ENCODE measurements at regions not wholly inside any gene's neighbourhood (a gene's known extent, or its start where the extent isn't known, plus 50 kb on each side); places are given as distances from the start of the nearest gene placed in this dataset.
"Not testable (repeated sequence)": the region's sequence is repeated elsewhere in the genome, so short reads cannot be mapped to it uniquely, and the experiment has no call there.

DNA sequence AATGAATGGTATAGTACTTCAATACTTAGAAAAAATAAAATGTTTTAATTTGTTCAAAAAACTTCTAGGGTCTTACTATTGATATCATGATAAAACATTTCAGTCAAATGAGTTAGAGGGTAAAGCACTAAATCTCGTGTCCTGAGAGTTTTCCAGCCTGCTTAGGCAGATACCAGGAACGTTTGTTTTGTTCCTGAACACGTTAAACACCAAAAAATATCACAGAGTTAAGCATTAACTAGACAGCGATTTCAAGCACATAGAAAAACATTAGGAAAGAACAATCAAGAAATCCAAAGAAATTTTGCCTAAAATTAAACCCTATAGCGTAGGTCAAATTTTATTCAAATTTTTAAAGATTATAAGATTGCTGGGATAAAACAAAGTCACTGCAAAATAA lies 204.6 kb upstream of the AGR3 start:
- DNase-seq (ENCODE audit: low read depth in 3 of 3): no peak

DNA sequence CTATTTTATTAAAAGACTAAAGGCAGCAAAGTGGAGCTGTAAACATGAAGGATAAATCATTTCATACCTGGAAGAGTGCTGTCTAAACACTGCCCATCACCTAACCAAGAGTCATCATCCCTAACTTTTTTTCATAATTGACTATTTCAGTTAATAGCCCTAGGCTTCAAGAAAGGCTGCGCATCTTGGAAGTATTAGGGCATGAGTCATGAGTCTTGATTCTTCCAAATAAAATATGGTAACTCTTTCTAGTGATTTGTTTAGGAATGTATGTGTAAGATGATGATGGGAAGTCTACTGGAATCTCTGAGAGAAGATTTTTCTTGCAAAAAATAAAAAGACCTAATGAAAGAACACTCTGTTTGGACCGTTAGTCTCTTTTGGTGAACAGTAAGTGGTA lies 207.7 kb upstream of the AHR start:
- DNase-seq (ENCODE audit: low read depth in 3 of 3): no peak

DNA sequence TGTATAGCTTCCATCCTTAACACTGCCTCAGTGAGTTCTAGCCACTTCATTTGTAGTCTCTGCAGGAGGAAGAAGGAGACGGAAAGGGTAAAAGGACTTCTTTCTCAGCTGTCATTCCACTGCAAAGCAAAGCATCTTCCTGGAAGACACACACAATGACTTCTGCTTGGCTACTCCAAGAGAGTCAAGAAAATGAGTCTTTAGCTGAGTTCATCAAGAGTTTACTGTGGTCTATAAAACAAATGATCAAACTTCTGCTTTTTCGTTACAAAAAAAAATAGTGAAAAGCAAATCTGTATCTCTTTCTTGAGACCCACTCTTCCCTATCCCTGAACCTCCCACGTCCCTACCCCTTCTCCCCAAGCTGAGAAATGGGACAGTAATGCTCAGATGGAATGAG lies 205.0 kb upstream of the AHR start:
- no peak for DNase-seq (ENCODE audit: low read depth in 3 of 3)

DNA sequence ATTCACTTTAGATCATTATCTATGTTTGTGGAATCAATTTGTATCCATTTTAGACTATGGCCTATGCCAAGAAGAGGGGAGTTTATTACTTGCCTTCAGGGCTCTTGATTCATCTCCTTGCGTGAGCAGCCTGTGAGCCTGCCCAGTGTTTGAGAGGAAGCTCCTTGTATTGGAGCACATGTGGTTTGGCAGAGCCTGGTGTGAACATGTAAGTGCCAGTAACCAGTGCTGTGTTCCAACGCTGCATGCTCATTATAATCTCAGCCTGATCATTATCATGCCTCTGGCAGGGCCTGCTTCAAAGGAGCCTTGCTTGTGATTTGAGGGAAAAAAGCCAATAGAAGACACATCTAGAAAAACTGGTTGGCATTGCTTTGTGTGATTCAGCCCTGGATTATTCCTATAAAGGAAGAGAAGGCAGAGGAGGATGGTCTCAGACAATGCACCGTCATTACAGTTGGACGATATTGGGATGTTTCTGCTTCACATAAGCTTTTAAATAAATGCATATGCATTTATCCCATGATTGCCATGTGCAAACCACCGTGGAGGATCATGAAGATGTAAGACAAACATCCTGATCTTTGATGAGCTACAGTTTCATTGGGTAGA lies 203.4 kb upstream of the AHR start:
- DNase-seq (ENCODE audit: low read depth in 3 of 3): no peak

DNA sequence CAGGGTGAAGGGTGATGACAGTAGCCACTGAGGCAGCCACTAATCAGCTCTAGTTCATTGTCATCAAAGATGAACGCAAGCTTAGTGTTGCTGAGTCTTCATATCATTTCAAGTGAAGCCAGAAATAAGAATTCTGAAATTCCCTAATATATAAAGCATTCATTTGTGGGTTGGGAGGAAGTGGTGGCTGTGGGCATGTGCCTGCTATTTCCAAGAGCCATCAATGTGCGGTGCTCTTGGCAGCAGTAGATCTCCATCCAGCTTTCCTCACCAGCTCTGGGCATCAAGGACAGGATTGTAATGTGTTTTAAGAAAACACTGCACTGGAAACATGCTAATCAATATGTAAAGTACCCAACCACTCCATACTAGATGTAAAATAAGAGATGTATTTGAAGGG lies 202.5 kb upstream of the AHR start:
- no peak for DNase-seq (ENCODE audit: low read depth in 3 of 3)

DNA sequence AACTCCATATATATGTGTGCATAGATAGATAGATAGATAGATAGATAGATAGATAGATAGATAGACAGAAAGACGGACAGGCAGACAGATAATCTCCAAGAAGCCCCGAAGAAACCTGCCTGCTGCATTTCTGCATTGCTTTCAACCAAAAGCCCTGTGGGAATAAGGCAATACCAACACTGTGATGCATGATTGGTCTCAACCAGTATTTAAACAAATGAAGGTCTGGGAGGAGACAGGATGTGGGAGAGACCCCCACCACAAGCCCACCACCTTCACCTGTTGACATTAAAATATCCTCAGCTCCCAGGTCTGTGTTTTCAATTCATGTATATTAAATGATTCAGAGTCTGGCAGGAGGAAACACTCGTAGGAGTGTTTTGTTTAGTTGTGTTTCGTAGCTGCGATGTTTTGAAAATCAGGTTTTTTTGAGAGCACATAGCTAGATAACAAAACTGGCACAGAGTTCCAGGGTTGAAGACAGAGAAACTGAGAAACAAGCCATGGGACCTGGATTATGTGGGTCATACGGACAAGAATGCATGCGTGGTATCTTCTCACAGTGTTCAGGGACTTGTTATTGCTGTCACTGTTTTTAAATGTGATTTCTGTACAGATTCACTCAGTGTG lies 200.7 kb upstream of the AHR start:
- no peak for DNase-seq (ENCODE audit: low read depth in 3 of 3)

DNA sequence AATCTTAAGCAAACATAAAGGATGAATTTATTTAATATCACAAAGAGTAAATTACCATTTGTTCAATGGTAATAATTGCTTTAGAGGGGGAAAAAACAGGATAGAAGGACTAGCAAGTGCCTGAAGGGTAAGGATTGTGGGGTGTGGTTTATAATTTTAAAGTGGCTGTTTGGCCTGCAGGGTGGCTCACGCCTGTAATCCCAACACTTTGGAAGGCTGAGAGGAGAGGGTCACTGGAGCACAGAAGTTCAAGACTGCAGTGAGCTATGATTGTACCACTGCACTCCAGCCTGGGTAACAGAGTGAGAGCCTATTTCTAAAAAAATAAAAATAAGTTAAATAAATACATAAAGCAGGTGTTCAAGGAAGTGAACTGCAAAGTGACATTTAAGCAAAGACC lies 199.9 kb upstream of the AHR start:
- no peak for DNase-seq (ENCODE audit: low read depth in 3 of 3)

DNA sequence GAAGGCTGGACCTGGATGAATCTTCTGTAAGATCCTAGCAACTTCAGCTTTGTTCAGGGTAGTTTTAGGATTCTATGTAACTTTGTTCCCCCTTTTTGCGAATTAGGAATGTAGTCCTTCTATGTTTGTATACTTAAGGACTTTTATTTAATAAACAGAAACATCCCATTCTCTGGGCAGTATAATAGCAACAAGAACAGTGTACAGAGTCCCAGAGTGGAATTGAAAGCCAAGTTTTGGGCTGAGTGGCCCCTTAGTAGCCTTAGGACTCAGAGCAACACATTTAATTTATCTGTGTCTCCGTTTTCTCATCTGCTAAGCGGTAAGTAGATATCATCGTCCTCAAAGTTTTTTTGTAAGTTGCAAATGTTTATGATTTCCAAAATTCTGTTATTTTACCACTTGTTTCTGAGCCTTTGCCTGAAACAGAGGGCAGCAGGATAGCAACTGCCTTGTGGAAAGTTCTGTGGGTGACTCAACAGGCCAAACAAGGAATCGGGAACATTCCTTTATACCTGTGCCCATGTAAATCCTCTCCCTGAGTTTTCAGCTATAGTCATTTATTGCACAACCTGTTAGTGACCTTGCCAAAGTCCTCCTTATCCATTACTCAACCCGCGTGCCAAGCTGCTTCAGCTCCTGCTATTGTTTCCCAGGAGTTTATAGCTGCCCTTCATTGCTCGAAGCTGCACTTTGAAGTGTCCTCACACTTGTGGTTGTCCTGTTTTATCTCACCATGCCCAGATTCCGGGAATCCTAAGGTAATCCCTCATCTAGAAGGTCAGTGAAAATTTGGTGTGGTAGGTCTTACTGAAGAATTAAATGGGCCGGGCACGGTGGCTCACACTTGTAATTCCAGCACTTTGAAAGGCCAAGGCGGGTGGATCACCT lies 199.1 kb upstream of the AHR start:
- no peak for DNase-seq (ENCODE audit: low read depth in 3 of 3)

DNA sequence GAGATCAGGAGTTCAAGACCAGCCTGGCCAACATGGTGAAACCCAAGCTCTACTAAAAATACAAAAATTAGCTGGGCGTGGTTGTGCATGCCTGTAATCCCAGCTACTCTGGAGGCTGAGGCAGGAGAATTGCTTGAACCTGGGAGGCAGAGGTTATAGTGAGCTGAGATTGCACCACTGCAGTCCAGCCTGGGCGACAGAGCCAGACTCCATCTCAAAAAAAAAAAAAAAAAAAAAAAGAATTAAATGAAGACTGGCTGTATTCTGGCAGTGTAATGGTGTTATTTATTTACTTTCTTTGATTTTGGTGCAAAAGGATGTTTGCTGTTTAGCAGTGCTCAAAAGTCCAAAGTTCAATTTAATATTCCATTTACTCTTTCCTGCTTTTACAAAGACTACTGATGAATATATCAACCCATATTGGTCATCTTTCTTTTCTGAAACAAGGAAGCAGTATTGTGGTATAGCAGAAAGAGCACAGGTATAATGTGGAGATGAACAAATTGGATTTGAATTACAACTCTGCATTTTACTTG lies 198.4 kb upstream of the AHR start:
- not testable (repeated sequence) for DNase-seq (ENCODE audit: low read depth in 3 of 3)

DNA sequence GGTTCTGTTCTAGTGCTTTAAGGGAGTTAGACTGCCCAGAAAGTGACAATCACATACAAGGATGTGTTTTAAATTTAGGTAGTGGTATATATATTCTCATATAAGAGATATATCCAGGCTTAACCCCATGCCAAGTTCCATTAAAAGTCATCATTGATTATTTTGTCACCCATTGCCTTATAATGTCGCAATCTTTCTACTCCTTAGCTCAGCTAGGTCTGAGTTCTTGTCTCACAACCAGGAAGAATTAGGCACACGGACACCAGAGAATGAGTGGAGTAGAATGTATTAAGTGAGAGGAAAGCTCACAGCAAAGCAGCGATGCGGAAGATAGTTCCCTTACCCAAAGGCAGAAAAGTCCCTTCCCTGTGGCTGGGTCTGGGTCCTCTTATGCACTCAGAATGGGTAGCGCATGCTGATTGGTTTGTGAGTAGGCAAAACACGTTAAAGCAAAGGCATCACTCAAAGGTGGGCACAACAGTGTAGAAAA lies 197.2 kb upstream of the AHR start:
- DNase-seq (ENCODE audit: low read depth in 3 of 3): no peak

DNA sequence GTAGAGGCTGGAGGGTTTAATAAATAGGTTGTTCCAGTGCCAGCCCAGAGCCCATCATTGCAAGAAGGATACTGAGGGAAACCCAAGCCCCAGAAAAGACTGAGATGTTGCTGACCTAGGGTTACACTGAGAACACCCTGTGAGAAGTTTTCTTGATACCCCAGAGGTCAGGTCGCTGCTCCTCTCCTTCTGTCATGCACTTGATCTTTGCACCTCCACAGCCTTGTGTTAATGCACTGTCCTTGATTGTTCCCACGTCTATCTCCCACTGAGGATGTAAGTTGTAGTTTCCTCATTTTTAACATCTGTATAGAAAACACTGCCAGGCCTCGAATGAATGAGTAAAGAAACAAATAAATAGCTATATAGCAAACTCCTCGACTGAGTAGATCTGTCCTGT lies 195.3 kb upstream of the AHR start:
- DNase-seq (ENCODE audit: low read depth in 3 of 3): no peak

DNA sequence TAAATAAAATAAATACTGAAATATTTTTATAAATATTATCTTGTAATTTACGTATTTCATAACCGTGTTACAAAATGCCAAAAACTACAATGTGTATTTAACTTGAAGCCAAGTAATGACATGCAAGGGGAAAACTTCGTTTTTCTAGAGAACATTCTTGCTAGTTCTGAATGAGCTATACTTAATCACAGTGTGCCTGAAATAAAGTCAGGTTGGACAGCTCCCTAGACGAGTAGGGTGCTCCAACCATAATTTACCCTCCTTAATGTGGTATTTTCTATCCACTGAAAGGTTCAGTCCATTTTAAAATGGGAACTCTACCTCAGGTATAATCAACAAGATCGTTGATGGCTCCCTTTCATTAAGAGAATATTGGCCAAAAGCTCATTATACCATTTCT lies 194.5 kb upstream of the AHR start:
- DNase-seq (ENCODE audit: low read depth in 3 of 3): no peak

DNA sequence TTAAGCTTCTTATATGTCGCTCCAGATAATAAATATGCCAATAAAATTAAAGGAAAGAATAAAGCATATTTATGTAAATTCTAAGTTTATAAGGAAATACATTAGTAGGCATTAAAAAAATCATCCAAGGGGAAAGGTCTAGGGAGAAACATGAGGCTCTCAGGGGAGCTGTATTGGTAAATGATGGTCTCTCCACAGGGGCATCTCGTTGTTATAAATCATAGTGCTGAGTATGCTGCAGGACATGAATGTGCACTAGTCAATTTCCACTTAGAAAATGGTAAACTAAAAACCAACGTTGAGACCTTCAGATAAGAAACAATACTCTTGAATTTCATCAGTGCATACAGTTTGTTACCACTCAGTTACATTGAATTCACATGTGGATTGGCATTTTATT lies 194.0 kb upstream of the AHR start:
- no peak for DNase-seq (ENCODE audit: low read depth in 3 of 3)

DNA sequence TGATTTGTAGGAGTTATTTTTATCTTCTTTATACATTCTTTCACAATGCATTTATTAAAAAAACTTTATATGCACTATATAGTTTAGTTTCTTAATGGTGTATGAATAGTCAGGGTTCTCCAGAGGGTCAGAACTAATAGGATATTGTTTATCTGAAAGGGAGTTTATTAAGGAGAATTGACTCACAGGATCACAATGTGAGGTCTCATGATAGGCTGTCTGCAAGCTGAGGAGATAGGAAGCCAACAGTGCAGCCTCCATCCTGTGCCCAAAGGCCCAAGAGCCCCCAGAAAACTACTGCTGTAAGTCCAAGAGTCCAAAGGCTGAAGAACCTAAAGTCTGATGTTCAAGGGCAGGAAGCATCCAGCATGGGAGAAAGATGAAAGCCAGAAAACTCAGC lies 192.8 kb upstream of the AHR start:
- DNase-seq (ENCODE audit: low read depth in 3 of 3): no peak

DNA sequence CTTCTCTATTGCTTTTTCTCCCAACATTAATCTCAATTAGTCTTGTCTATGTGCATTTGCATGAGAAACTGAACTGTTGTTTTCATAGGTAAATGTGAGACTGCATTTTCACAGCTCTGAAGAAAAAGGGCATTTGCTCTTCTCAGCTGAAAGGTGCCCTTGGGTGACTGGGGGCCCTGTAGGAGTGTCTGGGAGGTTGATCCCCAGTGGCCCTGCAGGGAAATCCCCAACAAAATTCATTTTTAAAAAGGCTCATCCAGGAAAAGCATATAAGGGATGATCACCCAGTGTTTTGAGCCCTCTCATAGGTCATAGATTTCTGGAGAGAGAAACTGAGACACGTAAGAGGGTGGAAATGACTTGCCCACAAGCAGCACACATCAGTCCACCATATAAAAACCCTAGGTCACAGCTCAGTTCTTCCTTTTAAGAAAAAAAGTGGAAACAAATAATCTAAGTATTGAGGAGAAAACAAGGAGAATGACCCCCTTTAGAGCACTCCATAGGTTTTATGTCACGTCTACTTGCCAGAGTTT lies 190.3 kb upstream of the AHR start:
- no peak for DNase-seq (ENCODE audit: low read depth in 3 of 3)

DNA sequence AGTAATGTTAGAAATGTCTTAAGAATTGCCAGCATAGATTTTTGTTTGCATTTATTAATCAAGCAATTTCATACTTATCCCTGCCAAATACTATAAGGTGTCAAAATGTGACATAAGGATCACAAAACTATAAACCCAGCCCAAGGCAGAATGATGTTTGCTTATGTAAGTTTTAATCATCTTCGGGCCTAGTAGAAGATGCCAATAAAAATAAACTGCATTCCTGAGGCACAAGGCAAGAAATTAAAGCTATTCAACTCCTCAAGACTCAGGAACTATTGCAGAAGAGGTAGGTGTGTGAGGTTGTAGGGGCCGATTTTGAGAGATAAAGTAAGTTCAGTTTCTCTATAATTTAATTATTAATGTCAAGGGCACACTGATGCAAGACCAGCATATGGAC lies 189.4 kb upstream of the AHR start:
- DNase-seq (ENCODE audit: low read depth in 3 of 3): no peak

DNA sequence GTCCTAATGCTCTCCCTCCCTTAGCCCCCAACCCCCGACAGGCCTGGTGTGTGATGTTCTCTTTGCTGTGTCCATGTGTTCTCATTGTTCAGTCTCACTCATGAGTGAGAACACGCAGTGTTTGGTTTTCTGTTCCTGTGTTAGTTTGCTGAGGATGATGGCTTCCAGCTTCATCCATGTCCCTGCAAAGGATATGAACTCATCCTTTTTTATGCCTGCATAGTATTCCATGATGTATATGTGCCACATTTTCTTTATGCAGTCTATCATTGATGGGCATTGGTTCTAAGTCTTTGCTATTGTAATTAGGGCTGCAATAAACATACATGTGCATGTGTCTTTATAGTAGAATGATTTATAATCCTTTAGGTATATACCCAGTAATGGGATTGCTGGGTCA lies 184.7 kb upstream of the AHR start:
- not testable (repeated sequence) for DNase-seq (ENCODE audit: low read depth in 3 of 3)

DNA sequence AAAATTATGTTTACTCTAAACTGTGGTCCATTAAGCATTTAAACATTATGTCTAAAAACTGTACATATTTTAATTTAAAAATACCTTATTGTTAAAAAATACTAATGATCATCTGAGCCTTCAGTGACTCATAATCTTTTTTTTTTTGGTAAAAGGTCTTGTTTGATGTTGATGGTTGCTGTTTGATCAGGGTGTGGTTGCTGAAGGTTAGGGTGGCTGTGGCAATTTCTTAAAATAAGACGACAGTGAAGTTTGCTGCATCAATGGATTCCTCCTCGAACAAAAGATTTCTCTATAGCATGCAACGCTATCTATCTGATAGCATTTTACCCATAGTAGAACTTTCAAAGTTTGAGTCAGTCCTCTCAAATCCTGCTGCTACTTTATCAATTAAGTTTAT lies 180.0 kb upstream of the AHR start:
- DNase-seq (ENCODE audit: low read depth in 3 of 3): no peak

DNA sequence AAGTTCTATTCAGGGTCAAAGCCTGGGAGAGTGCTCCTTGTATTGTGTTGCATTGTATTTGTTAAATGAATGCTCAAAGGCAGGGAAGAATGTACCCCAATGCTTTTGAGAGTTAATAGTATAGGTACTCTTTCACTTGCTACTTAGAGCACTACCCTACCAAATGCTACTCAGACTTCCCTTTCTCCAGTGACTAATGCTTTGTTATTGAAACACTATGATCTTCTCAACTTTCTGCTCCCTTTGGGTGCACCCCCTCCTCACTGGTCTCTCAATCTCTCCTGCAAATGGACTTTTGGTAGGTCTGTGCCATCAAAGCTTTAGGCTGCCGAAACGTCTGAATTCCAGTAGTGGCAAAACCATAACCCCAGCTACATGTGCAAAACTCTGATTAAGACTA lies 177.7 kb upstream of the AHR start:
- no peak for DNase-seq (ENCODE audit: low read depth in 3 of 3)

DNA sequence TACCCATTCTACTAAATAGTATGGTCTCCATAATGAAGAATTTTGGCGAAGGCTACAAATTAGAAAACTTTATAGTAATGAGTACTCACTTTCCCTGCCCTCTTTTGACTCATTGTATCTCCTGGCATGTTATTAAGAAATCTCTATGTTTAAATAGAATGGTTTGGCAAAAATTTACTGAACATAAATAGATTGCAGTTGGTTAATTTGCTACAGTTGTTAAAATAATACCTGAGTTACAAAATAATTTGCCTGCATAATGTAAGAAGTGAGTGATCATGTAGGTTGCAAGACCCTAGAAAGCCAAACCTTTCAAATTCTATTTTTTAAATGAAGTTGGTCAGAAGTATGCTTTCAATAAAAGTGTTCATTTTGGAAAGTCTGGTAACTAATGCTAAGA lies 176.8 kb upstream of the AHR start:
- no peak for DNase-seq (ENCODE audit: low read depth in 3 of 3)

DNA sequence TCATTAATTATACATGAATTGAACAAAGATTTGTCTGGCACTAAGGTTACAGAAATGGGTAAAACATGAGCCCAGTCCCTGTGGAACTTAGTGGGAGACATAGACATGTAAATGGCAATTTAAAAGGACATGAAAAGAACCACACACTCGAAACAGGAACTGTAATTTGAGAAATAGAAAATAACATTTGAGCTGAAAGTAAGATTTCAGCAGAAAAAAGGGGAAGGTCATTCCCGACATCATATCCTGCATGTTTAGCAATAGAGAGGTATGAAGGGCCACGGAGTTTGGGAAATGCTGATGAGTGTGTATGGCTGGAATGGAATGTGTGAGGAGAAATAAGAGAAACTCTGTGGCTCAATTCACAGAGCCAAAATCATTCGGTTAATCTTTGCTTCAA lies 175.4 kb upstream of the AHR start:
- no peak for DNase-seq (ENCODE audit: low read depth in 3 of 3)

Measured in stimulated activated CD4-positive, alpha-beta T cell treated with anti-CD3 and anti-CD28 coated beads, TNF-alpha, amount 100 ng/mL, for 4 hours (primary cell).